ENCODE measurements at regions not wholly inside any gene's neighbourhood (a gene's known extent, or its start where the extent isn't known, plus 50 kb on each side); places are given as distances from the start of the nearest gene placed in this dataset.
"Not testable (repeated sequence)": the region's sequence is repeated elsewhere in the genome, so short reads cannot be mapped to it uniquely, and the experiment has no call there.

DNA sequence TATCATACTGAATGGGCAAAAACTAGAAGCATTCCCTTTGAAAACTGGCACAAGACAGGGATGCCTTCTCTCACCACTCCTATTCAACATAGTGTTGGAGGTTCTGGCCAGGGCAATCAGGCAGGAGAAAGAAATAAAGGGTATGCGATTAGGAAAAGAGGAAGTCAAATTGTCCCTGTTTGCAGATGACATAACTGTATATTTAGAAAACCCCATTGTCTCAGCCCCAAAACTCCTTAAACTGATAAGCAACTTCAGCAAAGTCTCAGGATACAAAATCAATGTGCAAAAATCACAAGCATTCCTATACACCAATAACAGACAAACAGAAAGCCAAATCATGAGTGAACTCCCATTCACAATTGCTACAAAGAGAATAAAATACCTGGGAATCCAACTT, 52.5 kb upstream of the CCDC71L start:
- not testable (repeated sequence) for FAIRE-seq; H3K27me3 ChIP-seq (ENCODE audit: control insufficient read depth in 3 of 3, insufficient read depth in 3 of 3, low read length in 3 of 3); H3K27ac ChIP-seq (ENCODE audit: low read depth in 1 of 3, low read length in 2 of 3); DNase-seq; H3K36me3 ChIP-seq (ENCODE audit: control insufficient read depth in 3 of 3, insufficient read depth in 2 of 3, low read depth in 1 of 3, low read length in 3 of 3); H3K9me3 ChIP-seq (ENCODE audit: control insufficient read depth in 2 of 2, insufficient read depth in 1 of 2, low read depth in 1 of 2, low read length in 1 of 2); H3K4me1 ChIP-seq (ENCODE audit: control insufficient read depth in 3 of 3, insufficient read depth in 2 of 3, low read depth in 1 of 3, low read length in 2 of 3); H3K4me3 ChIP-seq (ENCODE audit: low read depth in 1 of 3, low read length in 3 of 3)
- WGBS, 3 donors, result 70 to 78% (median 75%) methylated on average over 1 of the region's 1 CpG

DNA sequence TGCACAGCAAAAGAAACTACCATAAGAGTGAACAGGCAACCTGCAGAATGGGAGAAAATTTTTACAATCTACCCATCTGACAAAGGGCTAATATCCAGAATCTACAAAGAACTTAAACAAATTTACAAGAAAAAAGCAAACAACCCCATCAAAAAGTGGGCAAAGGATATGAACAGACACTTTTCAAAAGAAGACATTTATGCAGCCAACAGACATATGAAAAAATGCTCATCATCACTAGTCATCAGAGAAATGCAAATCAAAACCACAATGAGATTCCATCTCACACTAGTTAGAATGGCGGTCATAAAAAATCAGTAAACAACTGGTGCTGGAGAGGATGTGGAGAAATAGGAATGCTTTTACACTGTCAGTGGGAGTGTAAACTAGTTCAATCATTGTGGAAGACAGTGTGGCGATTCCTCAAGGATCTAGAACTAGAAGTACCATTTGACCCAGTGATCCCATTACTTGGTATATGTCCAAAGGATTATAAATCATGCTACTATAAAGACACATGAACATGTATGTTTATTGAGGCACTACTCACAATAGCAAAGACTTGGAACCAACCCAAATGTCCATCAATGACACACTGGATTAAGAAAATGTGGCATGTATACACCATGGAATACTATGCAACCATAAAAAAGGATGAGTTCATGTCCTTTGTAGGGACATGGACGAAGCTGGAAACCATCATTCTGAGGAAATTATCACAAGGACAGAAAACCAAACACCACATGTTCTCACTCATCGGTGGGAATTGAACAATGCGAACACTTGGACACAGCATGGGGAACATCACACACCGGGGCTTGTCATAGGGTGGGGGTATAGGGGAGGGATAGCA, 53.9 kb upstream of the CCDC71L start:
- not testable (repeated sequence) for H3K27ac ChIP-seq (ENCODE audit: low read depth in 1 of 3, low read length in 2 of 3); H3K4me1 ChIP-seq (ENCODE audit: control insufficient read depth in 3 of 3, insufficient read depth in 2 of 3, low read depth in 1 of 3, low read length in 2 of 3); DNase-seq; H3K27me3 ChIP-seq (ENCODE audit: control insufficient read depth in 3 of 3, insufficient read depth in 3 of 3, low read length in 3 of 3); H3K4me3 ChIP-seq (ENCODE audit: low read depth in 1 of 3, low read length in 3 of 3); FAIRE-seq; H3K9me3 ChIP-seq (ENCODE audit: control insufficient read depth in 2 of 2, insufficient read depth in 1 of 2, low read depth in 1 of 2, low read length in 1 of 2); H3K36me3 ChIP-seq (ENCODE audit: control insufficient read depth in 3 of 3, insufficient read depth in 2 of 3, low read depth in 1 of 3, low read length in 3 of 3)
- WGBS, 3 donors, result 92 to 94% (median 93%) methylated on average over 6 of the region's 6 CpGs

GRCh38 chr7:106715730-106716129, 54.8 kb upstream of the CCDC71L start:
- Histone ChIP-seq H3K27me3 (ENCODE audit: control insufficient read depth in 3 of 3, insufficient read depth in 3 of 3, low read length in 3 of 3) (no peaks in the 10 kb centered on the region), H3K4me3 (ENCODE audit: low read depth in 1 of 3, low read length in 3 of 3) (no peak overlapping the region), H3K4me1 (ENCODE audit: control insufficient read depth in 3 of 3, insufficient read depth in 2 of 3, low read depth in 1 of 3, low read length in 2 of 3) (peaks cover 0 to 2% (median 0%) of the 10 kb centered on the region in 3 donors), H3K36me3 (ENCODE audit: control insufficient read depth in 3 of 3, insufficient read depth in 2 of 3, low read depth in 1 of 3, low read length in 3 of 3) (no peaks in the 10 kb centered on the region), H3K27ac (ENCODE audit: low read depth in 1 of 3, low read length in 2 of 3) (no peak overlapping the region), H3K9me3 (ENCODE audit: control insufficient read depth in 2 of 2, insufficient read depth in 1 of 2, low read depth in 1 of 2, low read length in 1 of 2) (no peaks in the 10 kb centered on the region)
- 86 to 96% (median 93%) methylated on average over 2 of the region's 2 CpGs for WGBS, 3 donors
- FAIRE-seq (no peak), DNase-seq (no peak)

DNA sequence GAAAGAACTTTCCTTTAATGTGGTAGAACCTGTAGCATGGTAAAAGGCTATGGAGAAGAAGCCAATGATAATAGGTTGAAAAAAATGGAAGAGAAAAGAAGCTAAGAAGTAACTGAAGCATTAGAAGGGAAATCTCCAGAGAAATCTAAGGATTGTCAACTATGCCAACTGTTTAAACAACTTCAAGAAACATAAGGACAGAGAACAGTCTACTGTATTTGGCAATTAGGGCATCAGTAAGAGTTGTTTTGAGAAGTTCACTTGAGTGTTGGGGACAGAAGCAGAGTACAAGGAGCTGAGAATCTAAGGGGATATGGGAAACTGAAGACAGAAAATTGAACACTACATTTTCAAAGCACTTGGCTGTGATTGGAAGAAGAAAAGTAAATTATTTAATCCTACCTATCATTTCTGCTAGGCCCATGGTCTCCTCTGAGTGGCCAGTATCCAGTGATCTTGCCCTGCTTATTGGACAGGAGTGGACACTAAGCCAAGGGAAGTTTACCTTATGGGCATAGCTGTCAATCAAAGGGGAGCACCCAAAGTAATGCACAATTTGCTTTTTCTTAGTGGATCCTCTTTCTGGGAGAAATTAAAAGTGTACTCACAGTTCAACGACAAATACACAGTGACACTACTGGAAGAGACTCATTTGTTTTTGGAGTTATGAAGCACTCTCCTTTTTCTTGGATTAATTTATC, 56.4 kb upstream of the CCDC71L start:
- peaks cover 0 to 2% (median 0%) of the 10 kb centered on the region in 3 donors for H3K4me1 ChIP-seq (ENCODE audit: control insufficient read depth in 3 of 3, insufficient read depth in 2 of 3, low read depth in 1 of 3, low read length in 2 of 3)
- H3K36me3 ChIP-seq (ENCODE audit: control insufficient read depth in 3 of 3, insufficient read depth in 2 of 3, low read depth in 1 of 3, low read length in 3 of 3), result no peaks in the 10 kb centered on the region
- H3K27me3 ChIP-seq (ENCODE audit: control insufficient read depth in 3 of 3, insufficient read depth in 3 of 3, low read length in 3 of 3), result no peaks in the 10 kb centered on the region
- DNase-seq (no peak), FAIRE-seq (no peak)
- no peak overlapping the region for H3K4me3 ChIP-seq (ENCODE audit: low read depth in 1 of 3, low read length in 3 of 3)
- no peaks in the 10 kb centered on the region for H3K9me3 ChIP-seq (ENCODE audit: control insufficient read depth in 2 of 2, insufficient read depth in 1 of 2, low read depth in 1 of 2, low read length in 1 of 2)
- 69 to 83% (median 75%) methylated on average over 1 of the region's 1 CpG for WGBS, 3 donors
- peak overlapping the region in 1 of 3 donors; percentile 40 for H3K27ac ChIP-seq (ENCODE audit: low read depth in 1 of 3, low read length in 2 of 3)

- no peak overlapping the region for H3K27ac ChIP-seq (ENCODE audit: low read depth in 1 of 3, low read length in 2 of 3)
- H3K36me3 ChIP-seq (ENCODE audit: control insufficient read depth in 3 of 3, insufficient read depth in 2 of 3, low read depth in 1 of 3, low read length in 3 of 3), result no peaks in the 10 kb centered on the region
- WGBS, 3 donors, result 35 to 44% (median 35%) methylated on average over 3 of the region's 3 CpGs
- FAIRE-seq (no peak), DNase-seq (peak; percentile 16 to 57)
- no peaks in the 10 kb centered on the region for H3K27me3 ChIP-seq (ENCODE audit: control insufficient read depth in 3 of 3, insufficient read depth in 3 of 3, low read length in 3 of 3)
- peaks cover 0 to 2% (median 0%) of the 10 kb centered on the region in 3 donors for H3K4me1 ChIP-seq (ENCODE audit: control insufficient read depth in 3 of 3, insufficient read depth in 2 of 3, low read depth in 1 of 3, low read length in 2 of 3)
- H3K4me3 ChIP-seq (ENCODE audit: low read depth in 1 of 3, low read length in 3 of 3), result no peak overlapping the region
- H3K9me3 ChIP-seq (ENCODE audit: control insufficient read depth in 2 of 2, insufficient read depth in 1 of 2, low read depth in 1 of 2, low read length in 1 of 2), result no peaks in the 10 kb centered on the region
Observed at GRCh38 chr7:106717955-106718871, 57.3 kb upstream of the CCDC71L start.

- FAIRE-seq (no peak), DNase-seq (no peak)
- H3K27ac ChIP-seq (ENCODE audit: low read depth in 1 of 3, low read length in 2 of 3), result no peak overlapping the region
- peaks cover 0 to 2% (median 0%) of the 10 kb centered on the region in 3 donors for H3K4me1 ChIP-seq (ENCODE audit: control insufficient read depth in 3 of 3, insufficient read depth in 2 of 3, low read depth in 1 of 3, low read length in 2 of 3)
- WGBS, 3 donors, result 54 to 67% (median 61%) methylated on average over 2 of the region's 2 CpGs
- H3K9me3 ChIP-seq (ENCODE audit: control insufficient read depth in 2 of 2, insufficient read depth in 1 of 2, low read depth in 1 of 2, low read length in 1 of 2), result no peaks in the 10 kb centered on the region
- no peaks in the 10 kb centered on the region for H3K27me3 ChIP-seq (ENCODE audit: control insufficient read depth in 3 of 3, insufficient read depth in 3 of 3, low read length in 3 of 3)
- no peaks in the 10 kb centered on the region for H3K36me3 ChIP-seq (ENCODE audit: control insufficient read depth in 3 of 3, insufficient read depth in 2 of 3, low read depth in 1 of 3, low read length in 3 of 3)
- no peak overlapping the region for H3K4me3 ChIP-seq (ENCODE audit: low read depth in 1 of 3, low read length in 3 of 3)
Observed at GRCh38 chr7:106720641-106721040, 59.7 kb upstream of the CCDC71L start.

- no peak for DNase-seq
- H3K4me3 ChIP-seq (ENCODE audit: low read depth in 1 of 3, low read length in 3 of 3), result no peak overlapping the region
- no peaks in the 10 kb centered on the region for H3K27me3 ChIP-seq (ENCODE audit: control insufficient read depth in 3 of 3, insufficient read depth in 3 of 3, low read length in 3 of 3)
- 81 to 83% (median 83%) methylated on average over 5 of the region's 5 CpGs for WGBS, 3 donors
- no peaks in the 10 kb centered on the region for H3K36me3 ChIP-seq (ENCODE audit: control insufficient read depth in 3 of 3, insufficient read depth in 2 of 3, low read depth in 1 of 3, low read length in 3 of 3)
- FAIRE-seq, result no peak
- no peak overlapping the region for H3K27ac ChIP-seq (ENCODE audit: low read depth in 1 of 3, low read length in 2 of 3)
- peaks cover 0 to 2% (median 0%) of the 10 kb centered on the region in 3 donors for H3K4me1 ChIP-seq (ENCODE audit: control insufficient read depth in 3 of 3, insufficient read depth in 2 of 3, low read depth in 1 of 3, low read length in 2 of 3)
- H3K9me3 ChIP-seq (ENCODE audit: control insufficient read depth in 2 of 2, insufficient read depth in 1 of 2, low read depth in 1 of 2, low read length in 1 of 2), result no peaks in the 10 kb centered on the region
Observed at GRCh38 chr7:106721816-106722785, 61.1 kb upstream of the CCDC71L start.

Data from small intestine (tissue), 7 donors.